ENCODE measurements at regions not wholly inside any gene's neighbourhood (a gene's known extent, or its start where the extent isn't known, plus 50 kb on each side); places are given as distances from the start of the nearest gene placed in this dataset.

GRCh38 chr21:16678429-16679160, 834.2 kb upstream of the CXADR start:
- DNase-seq (ENCODE audit: low spot score) = no peak
- TF ChIP-seq CTCF (IDR thresholded peaks at IDR 0.05; ENCODE audit: extremely low read depth, insufficient read depth, missing control alignments) = no peak
- in situ Hi-C loops (cut with MboI; ENCODE audit: low pct_unique_long_range_greater_than_20kb, low sequenced_read_pairs, unreplicated experiment) = loop anchor here (25.0 kb wide), 1 partner anchor 91 kb away; no protein-coding TSS in a partner anchor

DNA sequence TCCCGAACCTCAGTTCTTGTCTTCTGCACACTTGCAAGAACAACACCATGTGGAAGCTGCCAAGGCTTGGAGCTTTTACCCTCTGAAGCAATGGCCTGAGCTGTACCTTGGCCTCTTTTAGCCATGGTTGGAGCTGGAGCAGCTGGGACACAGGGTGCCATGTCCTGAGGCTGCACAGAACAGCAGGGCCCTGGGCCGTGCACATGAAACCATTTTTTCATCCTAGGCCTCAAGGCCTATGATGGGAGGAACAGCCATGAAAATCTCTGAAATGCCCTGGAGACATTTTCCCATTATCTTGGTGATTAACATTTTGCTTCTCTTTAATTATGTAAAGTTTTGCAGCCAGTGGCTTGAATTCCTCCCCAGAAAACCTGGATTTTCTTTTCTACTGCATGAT, 817.8 kb upstream of the CXADR start:
- DNase-seq (ENCODE audit: low spot score) = no peak
- in situ Hi-C loops (cut with MboI; ENCODE audit: low pct_unique_long_range_greater_than_20kb, low sequenced_read_pairs, unreplicated experiment) = loop anchor here (25.0 kb wide), 1 partner anchor 108 kb away; no protein-coding TSS in a partner anchor
- no peak for TF ChIP-seq CTCF (IDR thresholded peaks at IDR 0.05; ENCODE audit: extremely low read depth, insufficient read depth, missing control alignments)

- TF ChIP-seq CTCF (IDR thresholded peaks at IDR 0.05; ENCODE audit: extremely low read depth, insufficient read depth, missing control alignments) = no peak
- DNase-seq (ENCODE audit: low spot score) = no peak
- in situ Hi-C loops (cut with MboI; ENCODE audit: low pct_unique_long_range_greater_than_20kb, low sequenced_read_pairs, unreplicated experiment) = no loop called here
These were observed 805.6 kb upstream of the CXADR start for GRCh38 chr21:16707274-16707673.

DNA sequence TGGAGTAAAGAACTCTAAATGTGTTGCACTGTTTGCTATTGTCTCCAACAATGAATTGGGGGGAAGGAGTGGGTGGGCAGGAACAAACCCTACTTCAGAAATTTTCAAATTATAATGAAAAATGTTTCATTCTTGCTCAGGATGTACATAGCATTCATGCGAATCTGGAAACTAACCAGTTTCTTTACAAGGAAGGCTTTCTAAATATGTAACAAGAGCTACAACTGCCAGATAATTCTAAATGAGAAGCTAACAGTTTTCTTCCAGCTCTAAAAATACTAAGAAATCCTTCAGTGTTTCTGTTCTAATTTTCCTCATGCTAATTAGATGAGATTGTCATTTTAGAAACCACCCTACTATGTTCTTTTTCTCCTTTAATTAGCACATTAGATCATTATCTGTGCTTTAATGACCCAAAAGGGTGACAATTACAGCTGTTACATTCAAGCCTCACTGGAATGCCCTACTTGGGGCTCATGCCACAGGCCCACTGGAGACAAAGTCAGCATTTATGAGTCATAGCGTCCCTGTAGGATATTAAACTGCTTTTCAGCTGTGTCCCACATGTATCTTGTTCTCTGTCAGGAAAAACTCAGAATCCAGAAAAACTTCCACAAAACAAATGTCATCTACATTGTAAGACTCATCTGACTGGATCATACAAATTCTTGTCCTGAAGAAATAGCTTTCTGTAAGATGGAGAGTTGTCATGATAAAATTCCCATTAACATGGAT, 804.6 kb upstream of the CXADR start:
- TF ChIP-seq CTCF (IDR thresholded peaks at IDR 0.05; ENCODE audit: extremely low read depth, insufficient read depth, missing control alignments) = no peak
- no peak for DNase-seq (ENCODE audit: low spot score)
- in situ Hi-C loops (cut with MboI; ENCODE audit: low pct_unique_long_range_greater_than_20kb, low sequenced_read_pairs, unreplicated experiment) = no loop called here

DNA sequence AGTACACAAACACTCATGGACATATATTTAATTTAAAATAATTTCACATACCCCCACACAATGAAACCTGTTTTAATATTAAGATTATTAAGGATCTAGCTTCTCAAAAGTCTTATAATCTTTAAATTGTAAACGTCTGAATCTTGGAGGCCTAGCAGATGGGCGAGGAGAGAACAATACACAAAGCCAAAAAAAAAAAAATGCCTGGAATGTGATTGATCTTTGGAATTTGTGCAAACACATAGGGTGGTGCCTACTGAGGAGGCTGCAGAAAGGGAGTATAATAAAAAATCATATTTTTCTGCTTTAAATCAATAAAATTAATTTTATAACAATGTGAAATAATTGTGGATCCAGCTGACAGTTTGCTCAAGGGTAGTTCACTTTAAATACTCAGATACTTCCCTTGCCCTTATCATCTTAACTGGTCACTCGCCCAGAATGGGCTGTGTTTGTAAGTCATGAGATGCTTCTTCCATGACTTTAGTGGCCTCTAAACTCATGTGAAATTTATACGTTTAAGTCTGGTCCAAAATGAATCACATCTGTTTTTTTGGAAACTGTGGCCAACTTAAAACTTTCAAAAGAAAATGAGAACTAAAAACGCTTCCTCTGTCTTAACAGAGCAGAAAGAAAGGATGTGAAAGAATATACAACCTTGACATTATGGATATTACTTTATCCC, 802.8 kb upstream of the CXADR start:
- TF ChIP-seq CTCF (IDR thresholded peaks at IDR 0.05; ENCODE audit: extremely low read depth, insufficient read depth, missing control alignments) = no peak
- in situ Hi-C loops (cut with MboI; ENCODE audit: low pct_unique_long_range_greater_than_20kb, low sequenced_read_pairs, unreplicated experiment) = no loop called here
- no peak for DNase-seq (ENCODE audit: low spot score)

DNA sequence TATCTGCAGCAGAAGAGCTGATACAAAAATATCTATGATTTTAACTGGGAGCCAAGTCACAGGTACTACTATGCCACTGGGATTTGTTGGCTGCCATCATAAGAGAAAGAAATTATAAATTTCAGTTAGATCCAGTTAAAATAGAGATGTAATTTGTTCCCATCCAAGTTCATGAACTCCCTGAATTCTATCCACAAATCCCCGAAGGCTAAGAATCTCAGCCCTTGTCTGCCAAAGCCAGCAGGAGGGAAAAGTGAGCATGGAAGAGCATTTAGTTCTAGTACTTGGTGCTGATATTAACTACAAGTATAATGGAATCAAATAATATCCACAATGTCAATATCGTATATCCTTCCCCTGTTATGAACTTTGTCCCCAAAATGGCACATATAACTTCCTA, 801.1 kb upstream of the CXADR start:
- no peak for DNase-seq (ENCODE audit: low spot score)
- in situ Hi-C loops (cut with MboI; ENCODE audit: low pct_unique_long_range_greater_than_20kb, low sequenced_read_pairs, unreplicated experiment) = no loop called here
- no peak for TF ChIP-seq CTCF (IDR thresholded peaks at IDR 0.05; ENCODE audit: extremely low read depth, insufficient read depth, missing control alignments)
